ENCODE measurements at regions not wholly inside any gene's neighbourhood (a gene's known extent, or its start where the extent isn't known, plus 50 kb on each side); places are given as distances from the start of the nearest gene placed in this dataset.
"Not testable (repeated sequence)": the region's sequence is repeated elsewhere in the genome, so short reads cannot be mapped to it uniquely, and the experiment has no call there.

- no peak for DNase-seq (ENCODE audit: low spot score)
- intact Hi-C loops (cut with DNase I): no loop called here
- no peak for ATAC-seq
Measured at GRCh38 chr2:16064745-16065144, 124.4 kb downstream of the MYCN start.

GRCh38 chr2:16063955-16064633 is 123.7 kb downstream of the MYCN start:
- DNase-seq (ENCODE audit: low spot score): no peak
- intact Hi-C loops (cut with DNase I): no loop called here
- no peak for ATAC-seq

GRCh38 chr2:16063251-16063850 is 123.0 kb downstream of the MYCN start:
- no peak for DNase-seq (ENCODE audit: low spot score)
- intact Hi-C loops (cut with DNase I): no loop called here
- ATAC-seq: no peak

- ATAC-seq: no peak
- intact Hi-C loops (cut with DNase I): no loop called here
- no peak for DNase-seq (ENCODE audit: low spot score)
Measured at GRCh38 chr2:16062471-16063250, 122.3 kb downstream of the MYCN start.

- intact Hi-C loops (cut with DNase I): no loop called here
- no peak for DNase-seq (ENCODE audit: low spot score)
- no peak for ATAC-seq
Measured at GRCh38 chr2:16061441-16062217, 121.3 kb downstream of the MYCN start.

GRCh38 chr2:16060936-16061338 is 120.6 kb downstream of the MYCN start:
- intact Hi-C loops (cut with DNase I): no loop called here
- DNase-seq (ENCODE audit: low spot score): no peak
- no peak for ATAC-seq

- no peak for DNase-seq (ENCODE audit: low spot score)
- intact Hi-C loops (cut with DNase I): no loop called here
- ATAC-seq: no peak
Measured at GRCh38 chr2:16060125-16060935, 120.0 kb downstream of the MYCN start.

GRCh38 chr2:16059393-16060016 is 119.2 kb downstream of the MYCN start:
- no peak for DNase-seq (ENCODE audit: low spot score)
- no peak for ATAC-seq
- intact Hi-C loops (cut with DNase I): no loop called here

- no peak for DNase-seq (ENCODE audit: low spot score)
- no peak for ATAC-seq
- intact Hi-C loops (cut with DNase I): no loop called here
Measured at GRCh38 chr2:16058747-16059358, 118.5 kb downstream of the MYCN start.

GRCh38 chr2:16058256-16058655 is 117.9 kb downstream of the MYCN start:
- intact Hi-C loops (cut with DNase I): no loop called here

GRCh38 chr2:16057661-16058060 is 117.3 kb downstream of the MYCN start:
- DNase-seq (ENCODE audit: low spot score) (no peak), ATAC-seq (no peak)
- intact Hi-C loops (cut with DNase I): no loop called here

More at GRCh38 chr2:16058256-16058655, 117.9 kb downstream of the MYCN start:
- ATAC-seq: no peak
- DNase-seq (ENCODE audit: low spot score): no peak

- ATAC-seq (peak; percentile 26), DNase-seq (ENCODE audit: low spot score) (no peak)
- intact Hi-C loops (cut with DNase I): no loop called here
Measured at GRCh38 chr2:16055848-16056580, 115.7 kb downstream of the MYCN start.

- no peak for ATAC-seq
- intact Hi-C loops (cut with DNase I): no loop called here
Measured at GRCh38 chr2:16053437-16054257, 113.3 kb downstream of the MYCN start.

GRCh38 chr2:16052571-16053052 is 112.3 kb downstream of the MYCN start:
- ATAC-seq; DNase-seq (ENCODE audit: low spot score); intact Hi-C loops (cut with DNase I): not testable (repeated sequence)

More at GRCh38 chr2:16053437-16054257, 113.3 kb downstream of the MYCN start:
- no peak for DNase-seq (ENCODE audit: low spot score)

- intact Hi-C loops (cut with DNase I): no loop called here
- ATAC-seq (no peak), DNase-seq (ENCODE audit: low spot score) (no peak)
Measured at GRCh38 chr2:16051841-16052564, 111.7 kb downstream of the MYCN start.
